Prostate gland (tissue), 2 donors: ENCODE measurements at regions not wholly inside any gene's neighbourhood (a gene's known extent, or its start where the extent isn't known, plus 50 kb on each side); places are given as distances from the start of the nearest gene placed in this dataset.

Experiments used
- POLR2A ChIP-seq: fragments of 450-650 bp; IDR thresholded peaks from one replicate; pipeline ENCODE4 v1.6.1; 2016; ENCODE audit warnings: antibody characterized with exemption, mild to moderate bottlenecking
- TF ChIP-seq, protein P1 (sequence below), 4 experiments: fragments of 200-600 bp in 2 of 4; fragments of 450-650 bp in 2 of 4; sonication (generic) in 2 of 4; IDR thresholded peaks; 1 replicate in 3 of 4; 2 replicates in 1 of 4; pipeline ENCODE4 v1.5.1; 2016 to 2019; ENCODE audit warnings: antibody characterized with exemption in 4 of 4, mild to moderate bottlenecking in 2 of 4, moderate library complexity in 2 of 4

DNA sequence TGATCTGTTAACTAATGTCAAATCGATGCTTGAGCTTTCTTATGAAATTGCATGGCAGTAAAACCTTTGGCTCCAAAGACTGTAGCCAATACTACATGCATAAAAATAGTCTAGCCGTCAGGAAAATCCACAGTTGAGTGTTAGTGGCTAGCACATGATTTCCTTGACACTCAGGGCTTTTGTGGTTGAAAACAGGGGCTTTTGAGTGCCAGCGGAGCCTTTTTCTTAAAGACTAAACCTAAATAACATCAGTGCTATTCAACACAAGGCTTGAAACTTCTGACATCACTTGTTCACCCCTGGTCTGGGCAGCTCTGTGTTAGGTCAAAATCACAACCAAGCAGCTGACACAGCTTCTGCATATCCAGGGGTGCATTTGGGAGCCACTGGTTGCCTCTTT is 124.2 kb upstream of the BMPER start:
- TF ChIP-seq, protein P1, sequence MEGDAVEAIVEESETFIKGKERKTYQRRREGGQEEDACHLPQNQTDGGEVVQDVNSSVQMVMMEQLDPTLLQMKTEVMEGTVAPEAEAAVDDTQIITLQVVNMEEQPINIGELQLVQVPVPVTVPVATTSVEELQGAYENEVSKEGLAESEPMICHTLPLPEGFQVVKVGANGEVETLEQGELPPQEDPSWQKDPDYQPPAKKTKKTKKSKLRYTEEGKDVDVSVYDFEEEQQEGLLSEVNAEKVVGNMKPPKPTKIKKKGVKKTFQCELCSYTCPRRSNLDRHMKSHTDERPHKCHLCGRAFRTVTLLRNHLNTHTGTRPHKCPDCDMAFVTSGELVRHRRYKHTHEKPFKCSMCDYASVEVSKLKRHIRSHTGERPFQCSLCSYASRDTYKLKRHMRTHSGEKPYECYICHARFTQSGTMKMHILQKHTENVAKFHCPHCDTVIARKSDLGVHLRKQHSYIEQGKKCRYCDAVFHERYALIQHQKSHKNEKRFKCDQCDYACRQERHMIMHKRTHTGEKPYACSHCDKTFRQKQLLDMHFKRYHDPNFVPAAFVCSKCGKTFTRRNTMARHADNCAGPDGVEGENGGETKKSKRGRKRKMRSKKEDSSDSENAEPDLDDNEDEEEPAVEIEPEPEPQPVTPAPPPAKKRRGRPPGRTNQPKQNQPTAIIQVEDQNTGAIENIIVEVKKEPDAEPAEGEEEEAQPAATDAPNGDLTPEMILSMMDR (IDR thresholded peaks at IDR 0.05) = no peak
- TF ChIP-seq POLR2A = no peak
